SK-N-SH (cell line): ENCODE measurements at regions not wholly inside any gene's neighbourhood (a gene's known extent, or its start where the extent isn't known, plus 50 kb on each side); places are given as distances from the start of the nearest gene placed in this dataset.

Experiments
- CTCF ChIA-PET: fragments of 300-600, 350-600 bp; formaldehyde crosslinking; extraction: SDS; loops from one replicate; lab custom pipeline; 2021; lab: Yijun Ruan, JAX
- POLR2A ChIA-PET: fragments of 350-600 bp; sonication (Branson Sonifier 250); formaldehyde crosslinking; extraction: SDS; loops from one replicate; lab custom pipeline; 2020; ENCODE audit warnings: antibody characterized with exemption, inconsistent platforms; lab: Yijun Ruan, JAX
- DNase-seq: peaks from one replicate; pipeline ENCODE4 v3.0.0; 2012
- H2AFZ ChIP-seq: fragments of 200-600 bp; sonication (generic); 2 replicates; pipeline ENCODE4 v1.8.1; 2016; ENCODE audit warnings: antibody characterized with exemption, mild to moderate bottlenecking, low read depth
- H3F3A ChIP-seq: fragments of 200-600 bp; sonication (generic); replicated peaks from 2 replicates; pipeline ENCODE3; 2016; ENCODE audit warnings: antibody characterized with exemption, mild to moderate bottlenecking; ENCODE audit not compliant: insufficient read depth
- H3K27ac ChIP-seq, 2 experiments: fragments of 200-500 bp in 1 of 2; fragments of 200-600 bp in 1 of 2; sonication (Bioruptor generic) in 1 of 2; sonication (generic), shearing (Covaris generic) in 1 of 2; 2 replicates each; pipeline versions ENCODE4 v1.5.1 to v1.6.1; 2014 to 2016; ENCODE audit warnings: low read depth in 2 of 2, inconsistent platforms in 1 of 2, low read length in 1 of 2, mild to moderate bottlenecking in 1 of 2, mixed read lengths in 1 of 2
- H3K27me3 ChIP-seq: fragments of 200-600 bp; sonication (generic), shearing (Covaris generic); 2 replicates; pipeline ENCODE4 v1.6.1; 2016; ENCODE audit warnings: mixed run types; ENCODE audit not compliant: insufficient read depth
- H3K36me3 ChIP-seq, 2 experiments: fragments of 200-500 bp in 1 of 2; fragments of 200-600 bp in 1 of 2; sonication (Bioruptor generic) in 1 of 2; sonication (generic) in 1 of 2; replicated peaks in 1 of 2; 2 replicates each; pipeline versions ENCODE3 to v1.5.1; 2014 to 2016; ENCODE audit warnings: low read length in 1 of 2, mild to moderate bottlenecking in 1 of 2; ENCODE audit not compliant: insufficient read depth in 2 of 2, control insufficient read depth in 1 of 2
- H3K4me1 ChIP-seq, 2 experiments: fragments of 200-500 bp in 1 of 2; fragments of 200-600 bp in 1 of 2; sonication (Bioruptor generic) in 1 of 2; sonication (generic), shearing (Covaris generic) in 1 of 2; 2 replicates each; pipeline versions ENCODE4 v1.5.1 to v1.6.1; 2014 to 2016; ENCODE audit warnings: low read depth in 1 of 2, low read length in 1 of 2, mixed run types in 1 of 2; ENCODE audit not compliant: insufficient read depth in 2 of 2, control insufficient read depth in 1 of 2
- H3K4me2 ChIP-seq: fragments of 200-600 bp; sonication (generic), shearing (Covaris generic); 2 replicates; pipeline ENCODE4 v1.6.1; 2017; ENCODE audit warnings: mixed run types
- H3K4me3 ChIP-seq, 2 experiments: fragments of 200-500 bp in 1 of 2; fragments of 200-600 bp in 1 of 2; sonication (Bioruptor generic) in 1 of 2; sonication (generic), shearing (Covaris generic) in 1 of 2; 2 replicates each; pipeline versions ENCODE4 v1.5.1 to v1.8.1; 2014 to 2016; ENCODE audit warnings: low read depth in 2 of 2, inconsistent platforms in 1 of 2, low read length in 1 of 2, mild to moderate bottlenecking in 1 of 2, mixed read lengths in 1 of 2, moderate library complexity in 1 of 2
- H3K79me2 ChIP-seq: fragments of 200-600 bp; sonication (generic); 2 replicates; pipeline ENCODE4 v1.8.1; 2017; ENCODE audit warnings: mild to moderate bottlenecking; ENCODE audit not compliant: insufficient read depth
- H3K9ac ChIP-seq: fragments of 200-600 bp; sonication (generic); 2 replicates; pipeline ENCODE4 v1.6.1; 2017; ENCODE audit warnings: mixed run types
- H3K9me2 ChIP-seq: fragments of 200-600 bp; sonication (generic); 2 replicates; pipeline ENCODE4 v1.6.1; 2017; ENCODE audit warnings: mixed run types
- H3K9me3 ChIP-seq: fragments of 200-600 bp; sonication (generic); 2 replicates; pipeline ENCODE4 v1.6.1; 2017; ENCODE audit warnings: mixed run types, mild to moderate bottlenecking, moderate library complexity
- H4K20me1 ChIP-seq: fragments of 200-600 bp; sonication (generic); 2 replicates; pipeline ENCODE4 v1.6.1; 2017; ENCODE audit warnings: mild to moderate bottlenecking, mixed run types; ENCODE audit not compliant: insufficient read depth
- CTCF ChIP-seq: fragments of 200-600 bp; sonication (generic); IDR thresholded peaks from 2 replicates; pipeline ENCODE4 v1.6.1; 2017; ENCODE audit warnings: antibody characterized with exemption, mild to moderate bottlenecking, moderate library complexity
- EP300 ChIP-seq, 2 experiments: IDR thresholded peaks; 2 replicates each; pipeline versions ENCODE4 v1.4.0 to v1.6.1; 2012; ENCODE audit warnings: borderline replicate concordance in 1 of 2, low read depth in 1 of 2, low read length in 1 of 2
- NFIC ChIP-seq: IDR thresholded peaks from 2 replicates; pipeline ENCODE4 v1.4.0; 2012; ENCODE audit warnings: borderline replicate concordance
- NRF1 ChIP-seq: IDR thresholded peaks from 2 replicates; pipeline ENCODE4 v1.6.1; 2012; ENCODE audit warnings: low read depth, mild to moderate bottlenecking, low read length
- POLR2AphosphoS5 ChIP-seq: IDR thresholded peaks from 2 replicates; pipeline ENCODE4 v1.6.1; 2012; ENCODE audit warnings: low read depth, low read length
- RAD21 ChIP-seq: IDR thresholded peaks from 2 replicates; pipeline ENCODE4 v1.6.1; 2012; ENCODE audit warnings: mild to moderate bottlenecking, low read length
- RCOR1 ChIP-seq: fragments of 150-350 bp; IDR thresholded peaks from 2 replicates; pipeline ENCODE4 v1.6.1; 2017; ENCODE audit warnings: antibody characterized with exemption, low read length
- RFX5 ChIP-seq: IDR thresholded peaks from 2 replicates; pipeline ENCODE4 v1.6.1; 2012; ENCODE audit warnings: mild to moderate bottlenecking, improper control_type of control experiment, low read length
- RXRA ChIP-seq: IDR thresholded peaks from 2 replicates; pipeline ENCODE4 v1.4.0; 2012; ENCODE audit warnings: low read depth, mild to moderate bottlenecking, borderline replicate concordance
- TEAD4 ChIP-seq: IDR thresholded peaks from 2 replicates; pipeline ENCODE4 v1.4.0; 2012; ENCODE audit warnings: mild to moderate bottlenecking, borderline replicate concordance; ENCODE audit not compliant: insufficient read depth
- YY1 ChIP-seq: IDR thresholded peaks from 2 replicates; pipeline ENCODE4 v1.4.0; 2012; ENCODE audit warnings: low read depth, mild to moderate bottlenecking
- WGBS: methylation state at CpG from one replicate; pipeline ENCODE4 v1.1.6; 2017; ENCODE audit warnings: low lambda C conversion rate; 5-methylcytosine and 5-hydroxymethylcytosine counted together
- TF ChIP-seq, protein P1 (sequence below): fragments of 150-350 bp; IDR thresholded peaks from 2 replicates; pipeline ENCODE4 v1.6.1; 2017; ENCODE audit warnings: antibody characterized with exemption, low read length, low read depth, borderline replicate concordance
- TF ChIP-seq, protein P2 (sequence below): fragments of 150-350 bp; IDR thresholded peaks from 2 replicates; pipeline ENCODE4 v1.6.1; 2016; ENCODE audit warnings: mild to moderate bottlenecking, low read depth, low read length
- TF ChIP-seq, protein P3 (sequence below): IDR thresholded peaks from 2 replicates; pipeline ENCODE4 v1.6.1; 2012; ENCODE audit warnings: mild to moderate bottlenecking, low read depth, low read length, moderate library complexity

- CTCF ChIA-PET = interaction anchor here (0.6 to 1.1 kb wide), 3 partner anchors 10 to 419 kb away, joined by 3 to 6 read pairs (median 3); no protein-coding TSS in a partner anchor
- POLR2A ChIA-PET = no interaction called here
- peaks cover 7 to 22% of the 10 kb centered on the region in 2 experiments for H3K36me3 ChIP-seq
- H2AFZ ChIP-seq = peak overlapping the region; percentile 97
- H3K79me2 ChIP-seq = no peaks in the 10 kb centered on the region
- peak overlapping the region; percentile 79 to 93 for H3K27ac ChIP-seq
- peaks cover 0 to 15% of the 10 kb centered on the region in 2 experiments; a peak in 2 of 4 replicates for H3K4me1 ChIP-seq
- 30% methylated on average over 5 of the region's 5 CpGs for WGBS
- H3K4me3 ChIP-seq = peak overlapping the region; percentile 42 to 56; a peak in 3 of 4 replicates
- peak overlapping the region; percentile 70 for H3K9ac ChIP-seq
- DNase-seq = no peak
- H3K27me3 ChIP-seq = no peaks in the 10 kb centered on the region
- H4K20me1 ChIP-seq = no peaks in the 10 kb centered on the region
- peaks cover 13% of the 10 kb centered on the region for H3K9me3 ChIP-seq
- TF ChIP-seq YY1 (no peak), RAD21 (no peak), CTCF (no peak), NFIC (no peak), RCOR1 (no peak), POLR2AphosphoS5 (no peak), EP300 (IDR thresholded peaks at IDR 0.05; ENCODE audit: borderline replicate concordance in 1 of 2, low read depth in 1 of 2, low read length in 1 of 2) (no peak), TEAD4 (no peak), NRF1 (no peak), RFX5 (no peak), RXRA (no peak)
- TF ChIP-seq, protein P1, sequence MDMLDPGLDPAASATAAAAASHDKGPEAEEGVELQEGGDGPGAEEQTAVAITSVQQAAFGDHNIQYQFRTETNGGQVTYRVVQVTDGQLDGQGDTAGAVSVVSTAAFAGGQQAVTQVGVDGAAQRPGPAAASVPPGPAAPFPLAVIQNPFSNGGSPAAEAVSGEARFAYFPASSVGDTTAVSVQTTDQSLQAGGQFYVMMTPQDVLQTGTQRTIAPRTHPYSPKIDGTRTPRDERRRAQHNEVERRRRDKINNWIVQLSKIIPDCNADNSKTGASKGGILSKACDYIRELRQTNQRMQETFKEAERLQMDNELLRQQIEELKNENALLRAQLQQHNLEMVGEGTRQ = no peak
- TF ChIP-seq, protein P2, sequence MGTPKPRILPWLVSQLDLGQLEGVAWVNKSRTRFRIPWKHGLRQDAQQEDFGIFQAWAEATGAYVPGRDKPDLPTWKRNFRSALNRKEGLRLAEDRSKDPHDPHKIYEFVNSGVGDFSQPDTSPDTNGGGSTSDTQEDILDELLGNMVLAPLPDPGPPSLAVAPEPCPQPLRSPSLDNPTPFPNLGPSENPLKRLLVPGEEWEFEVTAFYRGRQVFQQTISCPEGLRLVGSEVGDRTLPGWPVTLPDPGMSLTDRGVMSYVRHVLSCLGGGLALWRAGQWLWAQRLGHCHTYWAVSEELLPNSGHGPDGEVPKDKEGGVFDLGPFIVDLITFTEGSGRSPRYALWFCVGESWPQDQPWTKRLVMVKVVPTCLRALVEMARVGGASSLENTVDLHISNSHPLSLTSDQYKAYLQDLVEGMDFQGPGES = no peak
- TF ChIP-seq, protein P3, sequence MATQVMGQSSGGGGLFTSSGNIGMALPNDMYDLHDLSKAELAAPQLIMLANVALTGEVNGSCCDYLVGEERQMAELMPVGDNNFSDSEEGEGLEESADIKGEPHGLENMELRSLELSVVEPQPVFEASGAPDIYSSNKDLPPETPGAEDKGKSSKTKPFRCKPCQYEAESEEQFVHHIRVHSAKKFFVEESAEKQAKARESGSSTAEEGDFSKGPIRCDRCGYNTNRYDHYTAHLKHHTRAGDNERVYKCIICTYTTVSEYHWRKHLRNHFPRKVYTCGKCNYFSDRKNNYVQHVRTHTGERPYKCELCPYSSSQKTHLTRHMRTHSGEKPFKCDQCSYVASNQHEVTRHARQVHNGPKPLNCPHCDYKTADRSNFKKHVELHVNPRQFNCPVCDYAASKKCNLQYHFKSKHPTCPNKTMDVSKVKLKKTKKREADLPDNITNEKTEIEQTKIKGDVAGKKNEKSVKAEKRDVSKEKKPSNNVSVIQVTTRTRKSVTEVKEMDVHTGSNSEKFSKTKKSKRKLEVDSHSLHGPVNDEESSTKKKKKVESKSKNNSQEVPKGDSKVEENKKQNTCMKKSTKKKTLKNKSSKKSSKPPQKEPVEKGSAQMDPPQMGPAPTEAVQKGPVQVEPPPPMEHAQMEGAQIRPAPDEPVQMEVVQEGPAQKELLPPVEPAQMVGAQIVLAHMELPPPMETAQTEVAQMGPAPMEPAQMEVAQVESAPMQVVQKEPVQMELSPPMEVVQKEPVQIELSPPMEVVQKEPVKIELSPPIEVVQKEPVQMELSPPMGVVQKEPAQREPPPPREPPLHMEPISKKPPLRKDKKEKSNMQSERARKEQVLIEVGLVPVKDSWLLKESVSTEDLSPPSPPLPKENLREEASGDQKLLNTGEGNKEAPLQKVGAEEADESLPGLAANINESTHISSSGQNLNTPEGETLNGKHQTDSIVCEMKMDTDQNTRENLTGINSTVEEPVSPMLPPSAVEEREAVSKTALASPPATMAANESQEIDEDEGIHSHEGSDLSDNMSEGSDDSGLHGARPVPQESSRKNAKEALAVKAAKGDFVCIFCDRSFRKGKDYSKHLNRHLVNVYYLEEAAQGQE = no peak
- TF ChIP-seq, all 33 proteins: peak for 0
- Histone ChIP-seq H3F3A (peaks cover 4% of the 10 kb centered on the region), H3K9me2 (no peaks in the 10 kb centered on the region), H3K4me2 (peak overlapping the region; percentile 77)
These were observed 141.3 kb upstream of the CARMIL1 start for GRCh38 chr6:25137916-25138232.
